ENCODE measurements at regions not wholly inside any gene's neighbourhood (a gene's known extent, or its start where the extent isn't known, plus 50 kb on each side); places are given as distances from the start of the nearest gene placed in this dataset.

DNA sequence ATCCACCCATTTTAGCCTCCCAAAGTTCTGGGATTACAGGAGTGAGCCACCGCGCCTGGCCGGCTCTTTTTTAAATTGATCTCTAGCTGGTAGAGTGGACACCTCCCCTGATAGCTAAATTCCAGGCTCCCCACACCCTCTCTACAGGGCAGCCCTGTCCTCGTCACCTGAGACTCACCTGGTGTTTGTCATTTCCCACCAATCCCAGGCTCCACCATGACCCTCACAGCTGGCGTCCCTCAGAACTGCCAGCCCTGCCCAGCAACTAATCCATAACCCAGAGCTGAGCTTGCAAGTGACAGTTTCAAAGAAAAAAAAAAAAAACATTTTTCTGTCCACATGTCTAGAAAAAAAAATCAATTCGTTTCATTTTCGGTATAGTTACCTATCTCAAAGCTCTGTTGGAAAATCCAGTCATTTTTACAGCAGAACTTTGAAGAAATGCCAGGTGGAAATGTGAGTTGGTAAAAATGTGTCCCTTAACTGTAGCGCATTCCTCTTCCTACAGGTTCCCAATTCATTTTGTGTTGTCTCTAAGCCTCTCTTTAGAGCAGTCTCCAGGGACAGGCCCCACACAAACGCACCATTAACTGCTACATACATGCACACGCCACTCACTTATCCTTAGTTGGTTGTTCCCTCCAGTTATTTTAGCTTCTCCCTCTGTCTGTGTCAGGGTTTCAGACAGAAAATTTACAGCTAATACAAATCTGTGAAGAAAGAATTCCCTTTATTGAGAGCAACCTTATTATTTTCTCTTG, 294.7 kb downstream of the FBXO15 start:
- Histone ChIP-seq H3K9me3 (replicated peaks; ENCODE audit: control insufficient read depth, insufficient read depth, low read length) (no peaks in the 10 kb centered on the region), H3K4me3 (no peak overlapping the region), H3K36me3 (ENCODE audit: control insufficient read depth in 2 of 2, insufficient read depth in 2 of 2, low read length in 1 of 2) (no peaks in the 10 kb centered on the region), H3K79me2 (ENCODE audit: control insufficient read depth, insufficient read depth, low read length) (no peaks in the 10 kb centered on the region), H3K4me1 (ENCODE audit: control insufficient read depth, insufficient read depth, low read length) (no peaks in the 10 kb centered on the region), H4K20me1 (ENCODE audit: control insufficient read depth, insufficient read depth) (no peaks in the 10 kb centered on the region), H3K4me2 (ENCODE audit: control insufficient read depth, insufficient read depth) (no peak overlapping the region), H3K27ac (ENCODE audit: control insufficient read depth, insufficient read depth) (no peak overlapping the region), H3K27me3 (replicated peaks in 1 of 2; ENCODE audit: control insufficient read depth in 2 of 2, insufficient read depth in 2 of 2, low read length in 1 of 2) (no peaks in the 10 kb centered on the region), H3K9ac (ENCODE audit: control insufficient read depth, insufficient read depth, low read length) (no peak overlapping the region), H2AFZ (ENCODE audit: control insufficient read depth, low read depth, low read length) (no peak overlapping the region)
- DNase-seq (ENCODE audit: low read depth, low spot score) (no peak), ATAC-seq (no peak), FAIRE-seq (no peak)
- BruUV-seq (replicated peaks), result no TSS peak
- POLR2A ChIA-PET, result no interaction called here
- in situ Hi-C loops (cut with MboI), result no loop called here
- intact Hi-C loops (cut with micrococcal nuclease; ENCODE audit: unreplicated experiment), result no loop called here
- TF ChIP-seq RBBP5 (conservative IDR thresholded peaks at IDR 0.05) (no peak), RCOR1 (conservative IDR thresholded peaks at IDR 0.05; ENCODE audit: low read depth, low read length) (no peak), ZNF217 (IDR thresholded peaks at IDR 0.05) (no peak), ZZZ3 (IDR thresholded peaks at IDR 0.05; ENCODE audit: control insufficient read depth, insufficient read length, low read depth) (no peak), PML (IDR thresholded peaks at IDR 0.05; ENCODE audit: low read length) (no peak), MYB (IDR thresholded peaks at IDR 0.05; ENCODE audit: borderline replicate concordance, low read depth, low read length) (no peak)
- RAD21 ChIA-PET (ENCODE audit: unreplicated experiment), result interaction anchor here (0.7 kb wide), 1 partner anchor 137 kb away, joined by 3 read pairs; no protein-coding TSS in a partner anchor
- WGBS (ENCODE audit: insufficient coverage, insufficient replicate concordance, low lambda C conversion rate, missing lambda C conversion rate), result 45% methylated on average over 10 of the region's 10 CpGs
- CTCF ChIA-PET, result interaction anchor here (1.4 kb wide), 1 partner anchor 10 kb away, joined by 4 read pairs; no protein-coding TSS in a partner anchor
- SMC1A ChIA-PET (ENCODE audit: uncharacterized antibody, unreplicated experiment), result interaction anchor here (0.6 to 1.5 kb wide), 3 partner anchors 11 to 476 kb away, joined by 3 to 9 read pairs (median 3); no protein-coding TSS in a partner anchor

GRCh38 chr18:73850782-73851181, 296.9 kb downstream of the FBXO15 start:
- Histone ChIP-seq H3K79me2 (ENCODE audit: control insufficient read depth, insufficient read depth, low read length) (no peaks in the 10 kb centered on the region), H2AFZ (ENCODE audit: control insufficient read depth, low read depth, low read length) (no peak overlapping the region), H3K4me2 (ENCODE audit: control insufficient read depth, insufficient read depth) (no peak overlapping the region), H3K9me3 (replicated peaks; ENCODE audit: control insufficient read depth, insufficient read depth, low read length) (no peaks in the 10 kb centered on the region), H3K4me1 (ENCODE audit: control insufficient read depth, insufficient read depth, low read length) (no peaks in the 10 kb centered on the region), H3K27me3 (replicated peaks in 1 of 2; ENCODE audit: control insufficient read depth in 2 of 2, insufficient read depth in 2 of 2, low read length in 1 of 2) (no peaks in the 10 kb centered on the region), H3K4me3 (no peak overlapping the region), H3K9ac (ENCODE audit: control insufficient read depth, insufficient read depth, low read length) (no peak overlapping the region), H3K27ac (ENCODE audit: control insufficient read depth, insufficient read depth) (no peak overlapping the region), H3K36me3 (ENCODE audit: control insufficient read depth in 2 of 2, insufficient read depth in 2 of 2, low read length in 1 of 2) (no peaks in the 10 kb centered on the region), H4K20me1 (ENCODE audit: control insufficient read depth, insufficient read depth) (no peaks in the 10 kb centered on the region)
- ChIA-PET RAD21 (ENCODE audit: unreplicated experiment) (no interaction called here), POLR2A (no interaction called here), CTCF (interaction anchor here (1.4 kb wide), 1 partner anchor 8 kb away, joined by 4 read pairs; no protein-coding TSS in a partner anchor), SMC1A (ENCODE audit: uncharacterized antibody, unreplicated experiment) (interaction anchor here (1.2 kb wide), 1 partner anchor 10 kb away, joined by 3 read pairs; no protein-coding TSS in a partner anchor)
- DNase-seq (ENCODE audit: low read depth, low spot score) (no peak), ATAC-seq (no peak), FAIRE-seq (no peak)
- 35% methylated on average over 5 of the region's 5 CpGs for WGBS (ENCODE audit: insufficient coverage, insufficient replicate concordance, low lambda C conversion rate, missing lambda C conversion rate)
- intact Hi-C loops (cut with micrococcal nuclease; ENCODE audit: unreplicated experiment) (no loop called here), in situ Hi-C loops (cut with MboI) (no loop called here)
- BruUV-seq (replicated peaks), result no TSS peak
- TF ChIP-seq IRF4 (IDR thresholded peaks at IDR 0.05; ENCODE audit: low read depth, low read length) (no peak), NFXL1 (IDR thresholded peaks at IDR 0.05; ENCODE audit: borderline replicate concordance) (no peak), POLR2AphosphoS5 (IDR thresholded peaks at IDR 0.05; ENCODE audit: low read length) (no peak), RELA (IDR thresholded peaks at IDR 0.05; ENCODE audit: borderline replicate concordance, partially characterized antibody) (no peak), IKZF2 (IDR thresholded peaks at IDR 0.05) (no peak), ZZZ3 (IDR thresholded peaks at IDR 0.05; ENCODE audit: control insufficient read depth, insufficient read length, low read depth) (no peak)
- TF ChIP-seq, protein P1, sequence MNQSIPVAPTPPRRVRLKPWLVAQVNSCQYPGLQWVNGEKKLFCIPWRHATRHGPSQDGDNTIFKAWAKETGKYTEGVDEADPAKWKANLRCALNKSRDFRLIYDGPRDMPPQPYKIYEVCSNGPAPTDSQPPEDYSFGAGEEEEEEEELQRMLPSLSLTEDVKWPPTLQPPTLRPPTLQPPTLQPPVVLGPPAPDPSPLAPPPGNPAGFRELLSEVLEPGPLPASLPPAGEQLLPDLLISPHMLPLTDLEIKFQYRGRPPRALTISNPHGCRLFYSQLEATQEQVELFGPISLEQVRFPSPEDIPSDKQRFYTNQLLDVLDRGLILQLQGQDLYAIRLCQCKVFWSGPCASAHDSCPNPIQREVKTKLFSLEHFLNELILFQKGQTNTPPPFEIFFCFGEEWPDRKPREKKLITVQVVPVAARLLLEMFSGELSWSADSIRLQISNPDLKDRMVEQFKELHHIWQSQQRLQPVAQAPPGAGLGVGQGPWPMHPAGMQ (IDR thresholded peaks at IDR 0.05; ENCODE audit: borderline replicate concordance), result no peak
- TF ChIP-seq, protein P2, sequence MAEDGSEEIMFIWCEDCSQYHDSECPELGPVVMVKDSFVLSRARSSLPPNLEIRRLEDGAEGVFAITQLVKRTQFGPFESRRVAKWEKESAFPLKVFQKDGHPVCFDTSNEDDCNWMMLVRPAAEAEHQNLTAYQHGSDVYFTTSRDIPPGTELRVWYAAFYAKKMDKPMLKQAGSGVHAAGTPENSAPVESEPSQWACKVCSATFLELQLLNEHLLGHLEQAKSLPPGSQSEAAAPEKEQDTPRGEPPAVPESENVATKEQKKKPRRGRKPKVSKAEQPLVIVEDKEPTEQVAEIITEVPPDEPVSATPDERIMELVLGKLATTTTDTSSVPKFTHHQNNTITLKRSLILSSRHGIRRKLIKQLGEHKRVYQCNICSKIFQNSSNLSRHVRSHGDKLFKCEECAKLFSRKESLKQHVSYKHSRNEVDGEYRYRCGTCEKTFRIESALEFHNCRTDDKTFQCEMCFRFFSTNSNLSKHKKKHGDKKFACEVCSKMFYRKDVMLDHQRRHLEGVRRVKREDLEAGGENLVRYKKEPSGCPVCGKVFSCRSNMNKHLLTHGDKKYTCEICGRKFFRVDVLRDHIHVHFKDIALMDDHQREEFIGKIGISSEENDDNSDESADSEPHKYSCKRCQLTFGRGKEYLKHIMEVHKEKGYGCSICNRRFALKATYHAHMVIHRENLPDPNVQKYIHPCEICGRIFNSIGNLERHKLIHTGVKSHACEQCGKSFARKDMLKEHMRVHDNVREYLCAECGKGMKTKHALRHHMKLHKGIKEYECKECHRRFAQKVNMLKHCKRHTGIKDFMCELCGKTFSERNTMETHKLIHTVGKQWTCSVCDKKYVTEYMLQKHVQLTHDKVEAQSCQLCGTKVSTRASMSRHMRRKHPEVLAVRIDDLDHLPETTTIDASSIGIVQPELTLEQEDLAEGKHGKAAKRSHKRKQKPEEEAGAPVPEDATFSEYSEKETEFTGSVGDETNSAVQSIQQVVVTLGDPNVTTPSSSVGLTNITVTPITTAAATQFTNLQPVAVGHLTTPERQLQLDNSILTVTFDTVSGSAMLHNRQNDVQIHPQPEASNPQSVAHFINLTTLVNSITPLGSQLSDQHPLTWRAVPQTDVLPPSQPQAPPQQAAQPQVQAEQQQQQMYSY (CRISPR knock-in tag; IDR thresholded peaks at IDR 0.05), result no peak
